ENCODE measurements at regions not wholly inside any gene's neighbourhood (a gene's known extent, or its start where the extent isn't known, plus 50 kb on each side); places are given as distances from the start of the nearest gene placed in this dataset.
"Not testable (repeated sequence)": the region's sequence is repeated elsewhere in the genome, so short reads cannot be mapped to it uniquely, and the experiment has no call there.

GRCh38 chr5:158233735-158234322, 374.9 kb upstream of the CLINT1 start:
- Histone ChIP-seq H3K36me3 (ENCODE audit: control insufficient read depth in 4 of 4, insufficient read depth in 4 of 4, low read length in 4 of 4) (no peaks in the 10 kb centered on the region), H3K9ac (ENCODE audit: insufficient read depth in 1 of 2, low read length in 2 of 2) (no peak overlapping the region), H3K9me3 (ENCODE audit: control insufficient read depth in 4 of 4, insufficient read depth in 3 of 4, low read length in 3 of 4) (peaks cover 0 to 1% (median 0%) of the 10 kb centered on the region in 4 donors), H3K4me3 (no peak overlapping the region), H3K4me1 (ENCODE audit: control insufficient read depth in 5 of 5, insufficient read depth in 5 of 5, low read length in 5 of 5) (no peaks in the 10 kb centered on the region), H3K27me3 (ENCODE audit: control insufficient read depth in 3 of 3, insufficient read depth in 3 of 3, low read length in 2 of 3) (no peaks in the 10 kb centered on the region), H3K27ac (ENCODE audit: low read depth in 1 of 2, low read length in 1 of 2) (no peak overlapping the region)
- WGBS, 2 donors: 28 to 64% methylated on average over 2 of the region's 2 CpGs
- no peak for TF ChIP-seq CTCF (IDR thresholded peaks at IDR 0.05; ENCODE audit: control extremely low read depth, extremely low read depth)
- DNase-seq (peak in 1 of 3 donors; percentile 8), ATAC-seq (ENCODE audit: insufficient read depth, low FRiP score) (no peak)

- H3K4me3 ChIP-seq; H3K9ac ChIP-seq (ENCODE audit: insufficient read depth in 1 of 2, low read length in 2 of 2); DNase-seq; ATAC-seq (ENCODE audit: insufficient read depth, low FRiP score); H3K9me3 ChIP-seq (ENCODE audit: control insufficient read depth in 4 of 4, insufficient read depth in 3 of 4, low read length in 3 of 4); H3K36me3 ChIP-seq (ENCODE audit: control insufficient read depth in 4 of 4, insufficient read depth in 4 of 4, low read length in 4 of 4); H3K4me1 ChIP-seq (ENCODE audit: control insufficient read depth in 5 of 5, insufficient read depth in 5 of 5, low read length in 5 of 5); H3K27me3 ChIP-seq (ENCODE audit: control insufficient read depth in 3 of 3, insufficient read depth in 3 of 3, low read length in 2 of 3); H3K27ac ChIP-seq (ENCODE audit: low read depth in 1 of 2, low read length in 1 of 2): not testable (repeated sequence)
- 96% methylated on average over 5 of the region's 5 CpGs for WGBS, 2 donors
Measured at GRCh38 chr5:158227314-158227713, 368.4 kb upstream of the CLINT1 start.

- no peaks in the 10 kb centered on the region for H3K36me3 ChIP-seq (ENCODE audit: control insufficient read depth in 4 of 4, insufficient read depth in 4 of 4, low read length in 4 of 4)
- ATAC-seq (ENCODE audit: insufficient read depth, low FRiP score) (no peak), DNase-seq (no peak)
- no peaks in the 10 kb centered on the region for H3K4me1 ChIP-seq (ENCODE audit: control insufficient read depth in 5 of 5, insufficient read depth in 5 of 5, low read length in 5 of 5)
- no peaks in the 10 kb centered on the region for H3K27me3 ChIP-seq (ENCODE audit: control insufficient read depth in 3 of 3, insufficient read depth in 3 of 3, low read length in 2 of 3)
- H3K4me3 ChIP-seq: no peak overlapping the region
- H3K9me3 ChIP-seq (ENCODE audit: control insufficient read depth in 4 of 4, insufficient read depth in 3 of 4, low read length in 3 of 4): no peaks in the 10 kb centered on the region
- no peak for TF ChIP-seq CTCF (IDR thresholded peaks at IDR 0.05; ENCODE audit: control extremely low read depth, extremely low read depth)
- H3K9ac ChIP-seq (ENCODE audit: insufficient read depth in 1 of 2, low read length in 2 of 2): no peak overlapping the region
- 91 to 93% methylated on average over 5 of the region's 5 CpGs for WGBS, 2 donors
- H3K27ac ChIP-seq (ENCODE audit: low read depth in 1 of 2, low read length in 1 of 2): no peak overlapping the region
Measured at GRCh38 chr5:158226496-158226895, 367.6 kb upstream of the CLINT1 start.

- ATAC-seq (ENCODE audit: insufficient read depth, low FRiP score) (no peak), DNase-seq (no peak)
- Histone ChIP-seq H3K36me3 (ENCODE audit: control insufficient read depth in 4 of 4, insufficient read depth in 4 of 4, low read length in 4 of 4) (no peaks in the 10 kb centered on the region), H3K27me3 (ENCODE audit: control insufficient read depth in 3 of 3, insufficient read depth in 3 of 3, low read length in 2 of 3) (no peaks in the 10 kb centered on the region), H3K4me1 (ENCODE audit: control insufficient read depth in 5 of 5, insufficient read depth in 5 of 5, low read length in 5 of 5) (no peaks in the 10 kb centered on the region), H3K27ac (ENCODE audit: low read depth in 1 of 2, low read length in 1 of 2) (no peak overlapping the region), H3K4me3 (no peak overlapping the region), H3K9ac (ENCODE audit: insufficient read depth in 1 of 2, low read length in 2 of 2) (no peak overlapping the region), H3K9me3 (ENCODE audit: control insufficient read depth in 4 of 4, insufficient read depth in 3 of 4, low read length in 3 of 4) (no peaks in the 10 kb centered on the region)
- 45 to 72% methylated on average over 2 of the region's 2 CpGs for whole genome bisulfite sequencing, 2 donors
- no peak for TF ChIP-seq CTCF (IDR thresholded peaks at IDR 0.05; ENCODE audit: control extremely low read depth, extremely low read depth)
Measured at GRCh38 chr5:158224253-158224652, 365.3 kb upstream of the CLINT1 start.

Measured in lung (tissue), 11 donors.